Activated T-cell treated with anti-CD3 and anti-CD28 coated beads for 48 hours (primary cell): ENCODE measurements at regions not wholly inside any gene's neighbourhood (a gene's known extent, or its start where the extent isn't known, plus 50 kb on each side); places are given as distances from the start of the nearest gene placed in this dataset.

ENCODE experiments used
- DNase-seq: peaks from one replicate; pipeline ENCODE4 v3.0.0-alpha.2; 2020; ENCODE audit warnings: low read depth

GRCh38 chr12:77629141-77629540, 201.6 kb upstream of the NAV3 start:
- DNase-seq: no peak

DNA sequence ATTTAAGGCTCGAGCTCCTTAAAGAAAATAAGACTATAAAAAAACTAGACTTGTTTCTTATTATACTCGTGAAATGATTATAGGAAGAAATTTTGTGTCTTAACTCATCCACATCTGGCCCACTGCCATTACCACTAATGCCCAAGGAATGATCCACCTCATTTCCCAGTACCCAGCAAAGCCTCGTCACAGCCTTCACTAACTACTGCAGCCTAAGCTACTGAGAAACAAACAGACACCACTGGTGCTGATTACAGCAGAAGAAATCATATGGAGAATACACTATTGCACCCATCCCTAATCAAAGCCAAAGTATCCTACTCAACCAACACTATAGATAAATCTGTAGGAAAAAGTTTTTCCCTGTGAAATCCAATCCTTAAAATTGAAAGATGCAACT, 205.3 kb upstream of the NAV3 start:
- no peak for DNase-seq

- no peak for DNase-seq
These were observed 211.3 kb upstream of the NAV3 start for GRCh38 chr12:77619425-77619824.

DNA sequence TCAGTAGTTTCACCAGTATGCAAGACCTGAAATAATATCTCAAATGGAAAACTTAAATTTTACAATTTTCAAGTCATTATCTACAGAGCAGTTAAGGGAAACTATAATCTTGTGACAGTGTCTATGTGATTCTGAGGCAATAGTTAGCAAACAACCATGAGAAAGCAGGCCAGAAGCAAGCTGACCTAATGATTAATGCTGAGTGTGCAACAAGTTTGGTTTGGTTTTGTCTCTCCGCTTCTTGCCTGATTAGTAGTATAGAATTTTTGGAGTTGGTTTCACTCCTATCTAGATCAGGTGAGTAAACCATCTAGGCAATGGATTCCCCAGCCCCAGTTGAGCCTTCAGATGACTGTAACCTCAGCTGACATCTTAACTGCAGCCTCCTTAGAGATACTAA, 212.9 kb upstream of the NAV3 start:
- DNase-seq: no peak

- DNase-seq: no peak
These were observed 215.4 kb upstream of the NAV3 start for GRCh38 chr12:77615332-77615731.

DNA sequence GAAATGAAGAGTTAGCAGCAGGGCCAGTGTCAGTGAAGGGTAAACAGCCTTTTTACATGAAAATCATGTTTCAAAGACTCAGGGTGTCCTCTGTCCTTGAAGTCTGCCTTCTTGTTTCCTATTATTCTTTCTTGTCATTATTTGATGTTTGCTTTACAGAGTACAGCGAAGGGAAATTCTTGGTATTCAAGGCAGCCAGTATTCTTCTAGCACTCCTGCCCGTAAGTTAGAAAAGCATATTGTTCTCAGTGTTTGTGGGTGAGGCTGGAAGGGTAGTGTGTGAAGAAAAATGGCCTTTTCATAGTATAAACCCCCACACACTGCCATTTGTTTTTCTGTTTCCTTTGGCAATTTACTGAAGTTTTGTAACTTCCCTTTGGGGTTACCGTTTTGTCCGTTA, 217.3 kb upstream of the NAV3 start:
- DNase-seq: no peak

DNA sequence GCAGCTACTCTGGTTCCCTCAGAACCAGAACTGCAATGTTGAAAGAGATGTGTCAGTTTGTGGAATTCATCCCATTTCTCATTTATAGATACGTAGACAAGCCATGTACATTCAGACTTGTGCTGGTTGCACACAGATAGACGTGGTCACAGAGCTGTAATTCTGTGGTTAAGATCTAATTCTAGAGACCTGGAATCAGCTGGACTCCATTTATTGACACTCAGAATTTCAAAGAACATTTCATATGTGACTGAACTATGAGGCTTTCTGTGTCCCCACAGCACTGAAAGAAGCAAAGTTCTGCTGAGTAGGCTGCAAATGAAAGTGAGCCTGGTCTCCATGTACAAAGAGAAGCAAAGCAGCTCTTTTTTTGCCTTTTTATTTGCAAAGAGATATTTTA, 220.2 kb upstream of the NAV3 start:
- no peak for DNase-seq

DNA sequence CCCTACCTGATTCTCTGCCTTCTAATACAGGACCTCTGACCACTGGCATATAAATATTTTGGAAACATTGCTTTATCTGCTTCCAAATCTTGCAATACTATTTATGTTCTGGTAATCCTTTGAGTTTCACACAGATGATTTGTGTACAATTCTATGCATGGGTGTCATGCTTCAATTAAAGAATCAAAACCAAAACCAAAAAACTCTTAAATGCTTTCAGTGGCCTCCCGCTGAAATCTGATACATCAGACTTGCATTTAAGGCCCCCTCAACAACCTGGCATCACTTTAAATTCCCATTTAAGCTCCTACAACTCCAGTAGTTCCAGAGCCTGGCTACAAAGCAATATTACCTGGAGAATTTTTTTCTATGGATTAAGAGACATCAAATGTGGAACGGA, 221.7 kb upstream of the NAV3 start:
- no peak for DNase-seq

DNA sequence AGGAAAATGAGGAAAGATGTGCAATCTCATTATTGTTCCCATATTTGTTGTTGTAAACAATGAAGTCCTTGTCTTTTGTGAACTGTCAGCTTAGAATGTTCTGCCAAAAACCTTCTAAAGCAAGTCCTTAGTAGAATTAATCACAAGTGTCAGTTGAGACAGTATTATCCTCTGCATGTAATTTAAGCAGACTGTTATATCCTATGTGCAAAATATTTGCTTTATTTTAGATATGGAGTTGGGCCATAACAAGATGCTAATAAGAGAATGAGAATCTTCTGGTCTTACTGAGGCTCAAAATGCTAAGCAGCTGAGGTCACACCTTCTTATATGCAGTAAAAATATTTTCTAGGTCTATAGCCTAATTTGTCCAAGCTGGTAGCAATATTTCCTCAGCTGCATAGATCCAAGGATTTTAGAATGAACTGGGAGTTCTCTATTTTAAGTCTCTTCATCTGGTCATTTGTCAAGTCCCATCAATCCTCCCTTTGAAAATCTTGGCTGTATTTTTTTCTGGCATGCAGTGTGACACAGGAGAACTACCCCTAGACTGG, 222.3 kb upstream of the NAV3 start:
- DNase-seq: no peak

GRCh38 chr12:77606348-77606747, 224.3 kb upstream of the NAV3 start:
- no peak for DNase-seq

DNA sequence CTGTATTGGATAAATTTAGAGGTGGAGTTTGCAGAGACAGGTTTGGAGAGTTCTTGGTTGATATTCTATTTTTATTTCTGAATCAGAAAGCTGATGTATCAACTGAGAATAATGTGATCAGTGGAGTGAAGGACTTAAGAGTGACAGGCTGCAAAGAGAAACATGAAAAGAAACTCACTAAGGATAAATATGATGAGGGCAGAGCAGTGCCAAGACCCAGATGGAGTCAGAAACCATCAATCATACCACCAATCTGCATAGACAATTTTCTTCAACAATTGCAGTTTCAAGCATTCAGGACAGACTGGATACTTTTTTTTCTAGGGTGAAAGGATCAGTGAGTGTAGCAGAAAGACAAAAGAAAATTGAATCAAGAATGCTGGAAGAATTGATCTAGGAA, 226.7 kb upstream of the NAV3 start:
- no peak for DNase-seq

DNA sequence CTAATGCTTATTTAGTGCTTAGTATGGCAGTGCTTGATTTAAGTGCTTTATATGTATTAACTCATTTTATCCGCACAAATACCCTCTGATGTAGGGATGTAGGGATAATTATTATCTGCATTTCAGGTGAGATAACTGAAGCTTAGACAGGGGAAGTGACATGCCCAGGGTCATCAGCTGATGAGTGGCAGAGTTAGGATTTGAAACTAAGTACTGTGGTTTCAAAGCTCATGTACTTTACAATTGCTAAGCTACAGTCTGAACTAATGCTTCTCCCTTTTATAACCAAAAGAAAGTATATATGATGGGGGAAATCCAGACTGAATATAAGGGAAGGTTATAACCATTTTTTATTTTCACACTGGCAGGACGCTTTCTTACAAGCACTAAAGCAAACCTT, 229.6 kb upstream of the NAV3 start:
- DNase-seq: no peak

DNA sequence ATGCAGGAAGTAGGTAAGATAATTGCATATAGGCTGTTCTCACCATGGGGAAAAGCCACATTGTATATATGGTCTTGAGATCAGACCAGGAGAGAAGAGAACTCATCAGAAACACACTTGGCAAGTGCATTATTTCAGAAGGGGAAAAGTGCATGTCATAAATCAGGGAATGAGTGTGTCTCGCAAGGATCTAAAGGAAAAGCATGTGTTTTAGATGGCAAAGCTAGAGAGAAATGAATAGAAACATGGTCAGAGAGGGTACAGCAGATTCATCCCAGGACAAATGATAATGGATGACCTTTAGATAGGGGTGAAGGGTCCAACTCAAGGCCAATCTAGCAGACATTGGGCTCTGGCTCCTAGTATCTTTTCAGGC, 230.2 kb upstream of the NAV3 start:
- DNase-seq: no peak

GRCh38 chr12:77599782-77600467, 230.8 kb upstream of the NAV3 start:
- no peak for DNase-seq

DNA sequence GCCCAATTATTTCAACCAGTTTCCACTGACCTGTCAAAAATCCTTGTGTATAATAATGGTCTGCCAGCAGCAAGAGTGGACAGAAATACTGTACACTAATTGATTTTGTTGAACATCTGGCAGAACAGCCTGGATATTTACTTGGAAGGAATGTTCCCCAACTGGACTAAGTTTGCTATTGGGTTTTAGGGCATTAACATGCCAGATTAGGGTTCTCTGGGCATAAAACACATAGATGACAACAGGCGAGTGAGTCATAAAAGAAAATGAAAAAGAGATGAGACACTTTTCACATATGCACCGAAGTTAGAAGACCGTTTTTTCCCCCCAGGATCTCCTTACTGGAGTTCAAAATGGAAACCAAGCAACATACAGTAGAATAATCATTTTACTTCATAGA, 236.3 kb upstream of the NAV3 start:
- DNase-seq: no peak

DNA sequence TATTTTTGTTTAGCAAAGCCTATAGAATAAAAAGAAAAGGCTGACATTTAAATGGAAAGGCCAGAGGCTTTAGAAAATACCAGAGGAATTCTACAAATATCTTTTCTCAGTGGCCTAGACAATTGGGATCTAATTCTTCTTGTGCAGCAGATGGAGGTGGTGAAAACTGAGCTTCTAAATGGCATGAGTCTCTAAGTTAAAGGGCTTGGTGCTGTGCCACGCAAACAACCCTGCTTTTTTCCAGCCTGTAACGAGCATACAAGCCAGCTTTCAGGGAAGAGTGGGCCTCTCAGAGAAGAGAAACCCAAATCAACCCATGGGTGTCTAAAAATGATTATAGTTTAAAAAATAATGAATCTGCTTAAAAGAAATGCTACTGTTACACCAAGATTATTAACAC, 237.9 kb upstream of the NAV3 start:
- DNase-seq: no peak

DNA sequence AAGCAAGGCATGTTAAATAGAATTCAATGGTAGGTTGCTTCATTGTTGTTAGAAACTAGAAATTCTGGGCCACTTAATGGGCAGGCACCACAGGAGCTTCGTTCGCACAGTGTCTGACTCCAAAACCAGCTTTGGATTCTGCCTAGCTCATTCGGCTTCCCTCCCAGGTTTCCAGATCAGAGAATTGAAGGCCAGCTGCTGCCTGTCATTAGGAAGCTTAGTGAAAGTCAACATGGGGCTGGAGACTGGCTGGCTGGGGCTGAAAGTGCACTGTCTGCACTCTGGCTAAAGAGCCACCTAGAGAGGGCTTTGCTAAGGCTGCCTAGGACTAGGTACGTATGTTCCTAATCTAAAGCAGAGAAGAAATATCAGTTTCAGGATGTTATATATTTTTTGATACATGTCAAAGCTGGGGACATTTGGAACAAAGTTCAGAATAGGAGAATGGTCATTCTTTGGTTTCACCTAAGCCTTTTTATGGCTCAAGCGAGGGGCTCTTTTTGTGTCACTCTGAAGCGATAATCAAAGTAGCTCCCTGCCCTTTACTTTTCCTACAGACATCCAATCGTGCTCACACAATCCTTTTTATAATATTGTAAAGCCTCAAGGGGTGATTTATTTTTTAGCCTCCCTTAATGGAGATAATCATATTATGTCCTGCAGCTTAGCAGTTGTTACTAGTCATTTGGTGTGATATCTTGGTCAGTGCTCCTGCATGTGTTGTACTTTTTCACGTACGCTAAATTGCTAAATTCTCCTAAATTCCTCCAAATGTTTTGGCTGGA, 238.5 kb upstream of the NAV3 start:
- DNase-seq: no peak

DNA sequence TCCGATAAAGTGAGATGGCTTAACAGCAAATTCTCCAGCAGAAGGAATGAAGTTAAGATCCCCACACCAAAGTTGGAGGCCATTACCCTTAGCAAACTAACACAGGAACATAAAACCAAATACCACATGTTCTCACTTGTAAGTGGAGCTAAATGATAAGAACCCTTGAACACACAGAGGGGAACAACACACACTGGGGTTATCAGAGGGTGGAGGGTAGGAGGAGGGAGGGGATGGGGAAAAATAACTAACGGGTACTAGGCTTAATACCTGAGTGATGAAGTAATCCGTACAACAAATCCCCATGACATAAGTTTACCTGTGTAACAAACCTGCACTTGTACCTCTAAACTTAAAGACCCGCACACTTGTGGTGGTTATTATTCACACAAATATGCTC, 240.4 kb upstream of the NAV3 start:
- DNase-seq: no peak

- no peak for DNase-seq
These were observed 245.8 kb upstream of the NAV3 start for GRCh38 chr12:77584860-77585259.

- no peak for DNase-seq
These were observed 252.1 kb upstream of the NAV3 start for GRCh38 chr12:77578466-77579220.

GRCh38 chr12:77577791-77578190, 252.9 kb upstream of the NAV3 start:
- no peak for DNase-seq

DNA sequence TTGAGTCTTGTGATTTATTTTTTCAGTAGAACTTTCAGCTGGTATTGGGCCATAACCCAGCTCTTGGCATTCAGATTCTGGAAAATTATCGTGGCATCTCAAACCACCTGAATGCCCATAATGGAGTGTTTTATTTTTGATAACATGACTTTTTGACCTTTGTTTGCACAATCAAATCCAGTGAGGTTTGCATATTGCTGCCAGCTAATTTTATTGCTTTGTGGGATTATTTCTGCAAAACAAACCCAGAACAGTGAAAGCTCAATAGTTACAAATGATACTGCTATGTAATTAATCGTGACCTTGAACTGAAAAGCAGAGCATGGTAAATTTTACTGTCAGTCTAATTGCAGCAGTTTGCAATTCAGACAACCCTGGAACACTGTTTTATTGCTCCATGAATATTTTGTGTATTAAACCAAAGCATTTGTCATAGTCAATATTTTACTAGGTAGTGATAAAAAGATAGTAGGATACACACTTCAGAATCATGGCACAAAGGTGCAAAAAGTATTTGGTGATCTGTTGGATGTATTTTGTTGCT, 255.2 kb upstream of the NAV3 start:
- no peak for DNase-seq

GRCh38 chr12:77572371-77572770, 258.3 kb upstream of the NAV3 start:
- DNase-seq: no peak
